K562 (cell line): ENCODE measurements at regions not wholly inside any gene's neighbourhood (a gene's known extent, or its start where the extent isn't known, plus 50 kb on each side); places are given as distances from the start of the nearest gene placed in this dataset.
"Not testable (repeated sequence)": the region's sequence is repeated elsewhere in the genome, so short reads cannot be mapped to it uniquely, and the experiment has no call there.

Source experiments
- ATAC-seq: fragments of 200-7000 bp; cut with Tn5 transposase; 3 replicates; pipeline ENCODE4 v1.9.1; 2020; ENCODE audit warnings: moderate library complexity
- BruUV-seq: library from RNA; stranded (reverse); fragments of 400-500 nt; replicated peaks from 2 replicates; lab custom pipeline; 2021; lab: Mats Ljungman, UMichigan
- CTCF ChIA-PET: fragments of 300-600 bp; formaldehyde crosslinking; extraction: SDS; loops from one replicate; lab custom pipeline; 2021; ENCODE audit warnings: low intra/inter-chr PET ratio; lab: Yijun Ruan, JAX
- POLR2A ChIA-PET: fragments of 300-600, 350-650 bp; sonication (Branson Sonifier 250); formaldehyde crosslinking; extraction: SDS; loops from one replicate; lab custom pipeline; 2021; ENCODE audit warnings: antibody characterized with exemption, inconsistent platforms; lab: Yijun Ruan, JAX
- DNase-seq, 4 experiments: peaks; one replicate each; pipeline versions ENCODE4 v3.0.0 to v3.0.0-alpha.2; 2011 to 2018; ENCODE audit warnings: low spot score in 3 of 4, mixed read lengths in 3 of 4; ENCODE audit errors: extremely low read depth in 1 of 4
- FAIRE-seq: peaks from 2 replicates; lab custom pipeline; 2011; peaks lifted over from hg19 to GRCh38; lab: Jason Lieb, UNC
- H2AFZ ChIP-seq: 2 replicates; pipeline ENCODE4 v1.6.0; 2011; ENCODE audit warnings: low read depth, low read length, control low read depth, inconsistent platforms
- H3K27ac ChIP-seq: fragments of 200-600 bp; 3 replicates; pipeline ENCODE4 v1.8.0; 2011; ENCODE audit warnings: low read depth, mild to moderate bottlenecking, control low read depth, inconsistent platforms, low read length, moderate library complexity, mixed read lengths; ENCODE audit errors: extremely low read depth
- H3K27me3 ChIP-seq, 2 experiments: fragments of 300-600 bp in 1 of 2; 2 replicates in 1 of 2; 3 replicates in 1 of 2; pipeline versions ENCODE4 v1.6.0 to v1.8.0; 2011; ENCODE audit warnings: inconsistent platforms in 2 of 2, low read length in 2 of 2, mild to moderate bottlenecking in 1 of 2, mixed read lengths in 1 of 2, moderate library complexity in 1 of 2; ENCODE audit not compliant: control insufficient read depth in 2 of 2, insufficient read depth in 2 of 2
- H3K36me3 ChIP-seq: fragments of 300-600 bp; 3 replicates; pipeline ENCODE4 v1.8.0; 2011; ENCODE audit warnings: mild to moderate bottlenecking, low read length, inconsistent platforms; ENCODE audit not compliant: control insufficient read depth, insufficient read depth
- H3K4me1 ChIP-seq, 2 experiments: fragments of 200-600 bp in 1 of 2; replicated peaks in 1 of 2; 2 replicates in 1 of 2; 3 replicates in 1 of 2; pipeline versions ENCODE4 v1.5.1 to v1.8.0; 2011; ENCODE audit warnings: inconsistent platforms in 2 of 2, low read length in 2 of 2, mild to moderate bottlenecking in 1 of 2, mixed read lengths in 1 of 2, moderate library complexity in 1 of 2; ENCODE audit not compliant: control insufficient read depth in 2 of 2, insufficient read depth in 2 of 2
- H3K4me2 ChIP-seq: 2 replicates; pipeline ENCODE4 v1.6.1; 2011; ENCODE audit warnings: low read length, control low read depth, inconsistent platforms, mixed read lengths; ENCODE audit not compliant: insufficient read depth
- H3K4me3 ChIP-seq: fragments of 200-600 bp; sonication (generic), shearing (Covaris generic); 2 replicates; pipeline ENCODE4 v1.5.1; 2016; ENCODE audit warnings: control low read depth, inconsistent platforms
- H3K79me2 ChIP-seq: fragments of 200-600 bp; 3 replicates; pipeline ENCODE4 v1.8.0; 2011; ENCODE audit warnings: low read length, inconsistent platforms; ENCODE audit not compliant: control insufficient read depth, insufficient read depth
- H3K9ac ChIP-seq, 2 experiments: 2 replicates each; pipeline versions ENCODE4 v1.6.0 to v1.6.1; 2011; ENCODE audit warnings: low read depth in 2 of 2, low read length in 2 of 2, control low read depth in 1 of 2, inconsistent platforms in 1 of 2, mild to moderate bottlenecking in 1 of 2, mixed read lengths in 1 of 2; ENCODE audit not compliant: insufficient read depth in 1 of 2
- H3K9me1 ChIP-seq: one replicate; pipeline ENCODE4 v1.6.0; 2011; ENCODE audit warnings: inconsistent platforms, mild to moderate bottlenecking, low read length, moderate library complexity; ENCODE audit not compliant: control insufficient read depth, insufficient read depth
- H3K9me3 ChIP-seq: replicated peaks from 2 replicates; pipeline ENCODE4 v1.5.1; 2011; ENCODE audit warnings: low read depth, low read length, inconsistent platforms; ENCODE audit not compliant: control insufficient read depth, insufficient read depth
- H4K20me1 ChIP-seq: replicated peaks from 2 replicates; pipeline ENCODE4 v1.6.1; 2011; ENCODE audit warnings: low read length, inconsistent platforms, mixed read lengths; ENCODE audit not compliant: control insufficient read depth, insufficient read depth
- WGBS: fragments of 100-300 bp; shearing (Covaris generic); methylation state at CpG from one replicate; pipeline ENCODE4 v1.1.6; 2016; ENCODE audit warnings: low coverage, mixed read lengths; ENCODE audit not compliant: insufficient coverage; ENCODE audit errors: missing lambda C conversion rate; 5-methylcytosine and 5-hydroxymethylcytosine counted together
- in situ Hi-C: fragments of 300-500 bp; cut with MboI; formaldehyde crosslinking; loops from 4 replicates; pipeline ENCODE4 v1.15.0; 2018; ENCODE audit warnings: inconsistent platforms, mixed read lengths
- intact Hi-C: fragments of 100-400 bp; cut with micrococcal nuclease; formaldehyde crosslinking; loops from 2 replicates; pipeline ENCODE4 v1.14.2; 2022

DNA sequence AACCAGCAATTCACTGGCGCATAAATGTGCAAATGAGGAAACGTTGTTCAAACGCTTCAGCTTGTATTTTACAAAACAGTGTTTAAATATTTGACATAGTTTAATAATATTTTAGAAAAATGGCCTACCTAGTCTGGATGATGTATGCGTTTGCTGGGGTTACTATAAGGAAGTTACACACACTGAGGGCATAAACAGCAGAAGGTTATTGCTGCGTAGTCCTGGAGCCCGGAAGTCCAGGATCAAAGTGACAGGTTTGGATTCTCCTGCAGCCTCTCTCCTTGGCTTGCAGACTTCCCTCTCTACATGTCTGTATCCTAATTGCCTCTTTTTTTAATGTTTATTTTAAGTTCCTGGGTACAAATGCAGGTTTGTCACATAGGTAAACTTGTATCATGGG is 106.0 kb upstream of the PABPC3 start:
- in situ Hi-C loops, result loop anchor here (25.0 kb wide), 1 partner anchor 253 kb away; no protein-coding TSS in a partner anchor
- H3K36me3 ChIP-seq, POLR2A ChIA-PET, H3K9me3 ChIP-seq, H3K4me2 ChIP-seq, H2AFZ ChIP-seq, H4K20me1 ChIP-seq, H3K27me3 ChIP-seq, CTCF ChIA-PET, intact Hi-C loops, DNase-seq, H3K4me1 ChIP-seq, H3K4me3 ChIP-seq, H3K9me1 ChIP-seq, H3K9ac ChIP-seq, H3K79me2 ChIP-seq, FAIRE-seq, H3K27ac ChIP-seq, ATAC-seq, BruUV-seq: not testable (repeated sequence)
- WGBS, result 26% methylated on average over 4 of the region's 6 CpGs

DNA sequence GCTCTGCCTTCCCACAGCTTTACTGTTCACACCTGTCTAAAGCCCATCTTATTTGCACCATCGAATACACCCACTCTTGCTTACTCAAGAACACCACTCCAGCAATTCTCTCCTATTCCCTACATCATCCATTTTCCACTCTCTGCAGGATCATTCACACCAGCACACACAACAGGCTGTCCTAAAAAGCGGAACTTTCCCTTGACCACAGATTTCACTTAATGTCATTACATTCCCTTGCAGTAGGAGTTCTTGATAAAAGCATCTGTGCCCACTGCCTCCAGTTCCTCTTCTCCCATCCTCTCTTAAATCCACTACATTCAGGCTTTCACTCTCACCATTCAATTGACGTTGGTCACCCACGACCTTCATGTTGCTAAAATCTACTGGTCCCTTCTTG is 103.0 kb upstream of the PABPC3 start:
- H2AFZ ChIP-seq, H3K4me3 ChIP-seq, H3K27ac ChIP-seq, H3K27me3 ChIP-seq, H3K36me3 ChIP-seq, H3K9me1 ChIP-seq, POLR2A ChIA-PET, H3K9ac ChIP-seq, H3K4me1 ChIP-seq, H3K79me2 ChIP-seq, H3K4me2 ChIP-seq, H3K9me3 ChIP-seq, DNase-seq, BruUV-seq, H4K20me1 ChIP-seq, ATAC-seq, intact Hi-C loops, FAIRE-seq: not testable (repeated sequence)
- CTCF ChIA-PET, result interaction anchor here (0.7 kb wide), 1 partner anchor 40 kb away, joined by 3 read pairs; no protein-coding TSS in a partner anchor
- in situ Hi-C loops, result loop anchor here (25.0 kb wide), 1 partner anchor 256 kb away; no protein-coding TSS in a partner anchor
- WGBS, result 4% methylated on average over 4 of the region's 4 CpGs
